Type B pancreatic cell (in vitro differentiated cells): ENCODE measurements at regions not wholly inside any gene's neighbourhood (a gene's known extent, or its start where the extent isn't known, plus 50 kb on each side); places are given as distances from the start of the nearest gene placed in this dataset.
"Not testable (repeated sequence)": the region's sequence is repeated elsewhere in the genome, so short reads cannot be mapped to it uniquely, and the experiment has no call there.

Experiments used
- DNase-seq: peaks from one replicate; pipeline ENCODE4 v3.0.0; 2021; ENCODE audit warnings: mixed read lengths; ENCODE audit not compliant: unreplicated experiment; ENCODE audit errors: extremely low spot score
- H3K27ac Mint-ChIP-seq: 2 replicates; pipeline ENCODE4 v1.8.0; 2021; ENCODE audit warnings: mild to moderate bottlenecking, mixed read lengths
- H3K27me3 Mint-ChIP-seq: 2 replicates; pipeline ENCODE4 v1.8.0; 2021; ENCODE audit warnings: mixed read lengths
- H3K36me3 Mint-ChIP-seq: 2 replicates; pipeline ENCODE4 v1.8.0; 2021; ENCODE audit warnings: mixed read lengths
- H3K4me1 Mint-ChIP-seq: one replicate; pipeline ENCODE4 v1.8.0; 2021; ENCODE audit warnings: mixed read lengths; ENCODE audit not compliant: unreplicated experiment
- H3K4me3 Mint-ChIP-seq: 2 replicates; pipeline ENCODE4 v1.8.0; 2021; ENCODE audit warnings: mild to moderate bottlenecking, mixed read lengths
- H3K9me3 Mint-ChIP-seq: 2 replicates; pipeline ENCODE4 v1.8.0; 2021; ENCODE audit warnings: mixed read lengths
- TF ChIP-seq, protein P1 (sequence below): fragments of 200-600 bp; sonication (generic); conservative IDR thresholded peaks from 2 replicates; pipeline ENCODE4 v1.5.0; 2021; ENCODE audit warnings: antibody characterized with exemption, mild to moderate bottlenecking

DNA sequence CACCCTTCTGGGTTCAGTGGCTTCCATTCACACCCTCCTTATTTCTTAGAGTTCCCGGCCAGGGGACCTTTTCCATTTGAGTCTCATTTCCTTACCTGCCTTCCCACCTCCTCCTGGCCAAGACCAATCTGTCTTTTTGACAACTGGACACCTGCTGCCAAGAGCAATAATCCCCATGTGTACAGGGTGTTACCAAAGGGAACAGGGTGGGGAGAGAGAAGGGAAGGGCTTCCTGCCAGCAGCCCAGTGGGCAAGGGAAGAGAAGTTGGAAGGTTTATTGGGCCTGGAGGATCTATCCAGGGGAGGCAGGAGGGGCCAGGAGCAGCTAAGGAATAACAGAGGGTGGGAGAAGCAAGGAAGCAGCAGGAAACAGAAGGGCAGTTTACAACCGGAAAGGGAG is 346.2 kb downstream of the C12orf75 start:
- Mint-ChIP-seq H3K9me3 (no peaks in the 10 kb centered on the region), H3K27ac (no peak overlapping the region), H3K27me3 (no peaks in the 10 kb centered on the region), H3K4me1 (peaks cover 4% of the 10 kb centered on the region), H3K4me3 (no peak overlapping the region), H3K36me3 (no peaks in the 10 kb centered on the region)
- TF ChIP-seq, protein P1, sequence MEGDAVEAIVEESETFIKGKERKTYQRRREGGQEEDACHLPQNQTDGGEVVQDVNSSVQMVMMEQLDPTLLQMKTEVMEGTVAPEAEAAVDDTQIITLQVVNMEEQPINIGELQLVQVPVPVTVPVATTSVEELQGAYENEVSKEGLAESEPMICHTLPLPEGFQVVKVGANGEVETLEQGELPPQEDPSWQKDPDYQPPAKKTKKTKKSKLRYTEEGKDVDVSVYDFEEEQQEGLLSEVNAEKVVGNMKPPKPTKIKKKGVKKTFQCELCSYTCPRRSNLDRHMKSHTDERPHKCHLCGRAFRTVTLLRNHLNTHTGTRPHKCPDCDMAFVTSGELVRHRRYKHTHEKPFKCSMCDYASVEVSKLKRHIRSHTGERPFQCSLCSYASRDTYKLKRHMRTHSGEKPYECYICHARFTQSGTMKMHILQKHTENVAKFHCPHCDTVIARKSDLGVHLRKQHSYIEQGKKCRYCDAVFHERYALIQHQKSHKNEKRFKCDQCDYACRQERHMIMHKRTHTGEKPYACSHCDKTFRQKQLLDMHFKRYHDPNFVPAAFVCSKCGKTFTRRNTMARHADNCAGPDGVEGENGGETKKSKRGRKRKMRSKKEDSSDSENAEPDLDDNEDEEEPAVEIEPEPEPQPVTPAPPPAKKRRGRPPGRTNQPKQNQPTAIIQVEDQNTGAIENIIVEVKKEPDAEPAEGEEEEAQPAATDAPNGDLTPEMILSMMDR = no peak
- DNase-seq = no peak

DNA sequence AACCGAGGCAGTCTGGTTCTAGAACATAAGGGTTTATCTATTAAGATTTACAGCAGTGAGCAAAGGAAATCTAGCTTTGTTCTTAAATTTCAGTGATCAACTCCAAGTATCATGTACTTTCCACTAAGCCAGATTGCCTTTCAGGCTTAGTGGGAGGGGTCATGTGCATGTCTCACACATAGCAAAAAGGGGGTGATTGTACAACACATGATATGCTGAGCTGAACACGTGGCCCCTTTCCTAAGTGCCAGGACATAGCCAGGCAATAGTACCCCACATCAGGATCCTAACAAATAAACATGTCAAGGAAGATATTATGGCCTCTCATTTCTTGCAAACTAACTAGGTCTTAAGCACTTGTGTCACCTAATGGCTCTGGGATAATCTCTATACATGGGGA is 347.2 kb downstream of the C12orf75 start:
- no peak for DNase-seq
- Mint-ChIP-seq H3K27me3 (no peaks in the 10 kb centered on the region), H3K4me3 (no peak overlapping the region), H3K4me1 (peaks cover 4% of the 10 kb centered on the region), H3K36me3 (no peaks in the 10 kb centered on the region), H3K27ac (no peak overlapping the region), H3K9me3 (peaks cover under 1% of the 10 kb centered on the region)
- TF ChIP-seq, protein P1 = no peak

DNA sequence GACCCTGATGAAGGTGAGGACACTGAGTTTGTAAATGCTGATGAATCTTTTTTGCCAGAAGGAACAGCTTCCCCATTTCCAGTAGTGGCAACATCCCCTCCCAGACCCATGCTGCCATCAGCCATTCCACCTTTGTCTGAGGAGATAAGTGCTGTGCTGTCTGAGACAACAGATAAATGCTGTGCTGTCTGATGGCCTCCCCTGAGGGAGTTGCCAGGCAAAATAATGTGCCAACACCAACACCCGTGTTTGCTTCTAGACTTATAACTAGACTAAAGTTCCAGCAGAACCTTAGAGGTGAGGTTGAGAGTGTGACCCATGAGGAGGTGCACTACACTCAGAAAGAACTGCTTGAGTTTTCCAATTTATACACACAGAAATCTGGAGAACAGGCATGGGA is 349.5 kb downstream of the C12orf75 start:
- peaks cover 9% of the 10 kb centered on the region for H3K9me3 Mint-ChIP-seq
- H3K27ac Mint-ChIP-seq = no peak overlapping the region
- no peaks in the 10 kb centered on the region for H3K36me3 Mint-ChIP-seq
- peaks cover 4% of the 10 kb centered on the region for H3K4me1 Mint-ChIP-seq
- H3K4me3 Mint-ChIP-seq = no peak overlapping the region
- DNase-seq = no peak
- H3K27me3 Mint-ChIP-seq = no peaks in the 10 kb centered on the region
- TF ChIP-seq, protein P1 = no peak

DNA sequence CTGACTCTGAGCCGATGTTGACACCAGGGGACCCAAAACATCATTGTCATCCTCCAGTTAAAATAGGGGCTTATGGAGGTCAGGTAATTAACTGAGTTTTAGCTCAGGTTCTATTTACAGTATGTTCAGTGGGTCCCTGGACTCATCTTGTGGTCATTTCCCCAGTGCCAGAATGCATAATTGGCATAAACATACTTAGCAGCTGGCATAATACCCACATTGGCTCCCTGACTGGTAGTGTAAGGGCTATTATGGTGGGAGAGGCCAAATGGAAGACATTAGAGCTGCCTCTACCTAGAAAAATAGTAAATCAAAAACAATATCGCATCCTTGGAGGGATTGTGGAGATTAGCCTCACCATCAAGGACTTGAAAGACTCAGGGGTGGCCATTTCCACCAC is 350.9 kb downstream of the C12orf75 start:
- Mint-ChIP-seq H3K9me3 (peaks cover 9% of the 10 kb centered on the region), H3K27me3 (no peaks in the 10 kb centered on the region), H3K4me1 (peaks cover 4% of the 10 kb centered on the region), H3K4me3 (no peak overlapping the region), H3K27ac (no peak overlapping the region), H3K36me3 (no peaks in the 10 kb centered on the region)
- TF ChIP-seq, protein P1 = no peak
- DNase-seq = no peak

DNA sequence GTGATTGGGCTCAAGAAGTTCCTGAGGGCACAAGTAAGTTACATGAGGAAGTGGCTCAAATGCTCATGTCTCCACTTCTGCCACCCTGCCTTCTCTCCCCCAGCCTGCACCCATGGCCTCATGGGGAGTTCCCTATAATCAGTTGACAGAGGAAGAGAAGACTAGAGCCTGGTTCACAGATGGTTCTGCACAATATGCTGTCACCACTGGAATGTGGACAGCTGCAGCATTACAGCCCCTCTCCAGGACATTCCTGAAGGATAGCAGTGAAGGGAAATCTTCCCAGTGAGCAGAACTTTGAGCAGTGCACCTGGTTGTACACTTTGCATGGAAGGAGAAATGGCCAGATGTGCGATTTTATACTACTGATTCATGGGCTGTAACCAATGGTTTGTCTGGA is 352.3 kb downstream of the C12orf75 start:
- not testable (repeated sequence) for H3K4me1 Mint-ChIP-seq, DNase-seq, H3K9me3 Mint-ChIP-seq, H3K27me3 Mint-ChIP-seq, H3K27ac Mint-ChIP-seq, H3K36me3 Mint-ChIP-seq, H3K4me3 Mint-ChIP-seq

DNA sequence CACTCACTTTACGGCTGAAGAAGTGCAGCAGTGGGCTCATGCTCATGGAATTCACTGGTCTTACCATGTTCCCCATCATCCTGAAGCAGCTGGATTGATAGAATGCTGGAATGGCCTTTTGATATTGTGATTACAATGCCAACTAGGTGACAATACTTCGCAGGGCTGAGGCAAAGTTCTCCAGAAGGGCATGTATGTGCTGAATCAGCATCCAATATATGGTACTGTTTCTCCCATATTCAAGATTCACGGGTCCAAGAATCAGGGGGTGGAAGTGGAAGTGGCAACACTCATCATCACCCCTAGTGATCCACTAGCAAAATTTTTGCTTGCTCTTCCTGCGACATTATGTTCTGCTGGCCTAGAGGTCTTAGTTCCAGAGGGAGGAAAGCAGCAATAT is 353.3 kb downstream of the C12orf75 start:
- not testable (repeated sequence) for H3K9me3 Mint-ChIP-seq, H3K4me3 Mint-ChIP-seq, H3K27ac Mint-ChIP-seq

DNA sequence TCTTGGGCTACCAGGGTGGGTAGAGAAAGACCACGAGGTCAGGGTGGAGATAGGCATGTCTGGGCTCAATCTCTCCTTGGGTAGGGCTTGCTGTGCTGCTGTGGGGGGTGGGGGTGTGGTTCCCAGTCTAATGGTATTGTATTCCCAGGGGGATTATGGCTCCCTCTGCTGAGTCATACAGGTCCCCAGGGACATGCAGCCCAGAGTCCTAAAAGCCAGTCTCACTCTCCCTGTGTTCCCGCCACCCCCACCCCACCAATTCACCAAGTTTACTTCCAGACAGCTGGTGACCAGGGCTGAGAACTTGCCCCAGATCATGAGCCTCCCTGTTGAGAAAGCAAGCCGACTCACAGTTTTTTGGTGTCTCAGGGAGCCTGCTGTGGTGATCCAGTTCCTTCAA is 367.6 kb downstream of the C12orf75 start:
- TF ChIP-seq, protein P1 = no peak
- no peak for DNase-seq
- no peak overlapping the region for H3K27ac Mint-ChIP-seq

More for the DNA sequence above, 353.3 kb downstream of the C12orf75 start:
- not testable (repeated sequence) for H3K4me1 Mint-ChIP-seq, H3K27me3 Mint-ChIP-seq, H3K36me3 Mint-ChIP-seq, DNase-seq

More for the DNA sequence above, 367.6 kb downstream of the C12orf75 start:
- no peaks in the 10 kb centered on the region for H3K36me3 Mint-ChIP-seq
- H3K4me3 Mint-ChIP-seq = no peak overlapping the region
- peaks cover 16% of the 10 kb centered on the region for H3K9me3 Mint-ChIP-seq
- peaks cover 4% of the 10 kb centered on the region for H3K27me3 Mint-ChIP-seq
- H3K4me1 Mint-ChIP-seq = no peaks in the 10 kb centered on the region
